CD14-positive monocyte (primary cell): ENCODE measurements at regions not wholly inside any gene's neighbourhood (a gene's known extent, or its start where the extent isn't known, plus 50 kb on each side); places are given as distances from the start of the nearest gene placed in this dataset.

Source experiments
- DNase-seq, 3 donors: peaks; one replicate each; pipeline ENCODE4 v3.0.0-alpha.2; 2011 to 2022
- H2AFZ ChIP-seq: 2 replicates; pipeline ENCODE4 v1.6.0; 2012; ENCODE audit warnings: mild to moderate bottlenecking, low read depth, low read length, inconsistent platforms; ENCODE audit not compliant: insufficient read depth, poor library complexity, severe bottlenecking
- H3K27ac ChIP-seq, 2 donors: 1 replicate in 1 of 2; 2 replicates in 1 of 2; pipeline ENCODE4 v1.5.1; 2012 to 2013; ENCODE audit warnings: low read length in 2 of 2, control low read depth in 1 of 2, inconsistent platforms in 1 of 2, low read depth in 1 of 2, mild to moderate bottlenecking in 1 of 2
- H3K27me3 ChIP-seq, 2 donors: one replicate each; pipeline versions ENCODE4 v1.6.0 to v1.6.1; 2011 to 2013; ENCODE audit warnings: low read length in 2 of 2; ENCODE audit not compliant: control insufficient read depth in 2 of 2, insufficient read depth in 2 of 2
- H3K36me3 ChIP-seq, 2 donors: replicated peaks in 1 of 2; 1 replicate in 1 of 2; 2 replicates in 1 of 2; pipeline versions ENCODE4 v1.5.1 to v1.6.1; 2012 to 2013; ENCODE audit warnings: low read length in 2 of 2, control low read depth in 1 of 2, inconsistent platforms in 1 of 2, mild to moderate bottlenecking in 1 of 2; ENCODE audit not compliant: insufficient read depth in 2 of 2, control insufficient read depth in 1 of 2
- H3K4me1 ChIP-seq, 2 donors: 1 replicate in 1 of 2; 2 replicates in 1 of 2; pipeline versions ENCODE4 v1.5.1 to v1.6.1; 2012 to 2013; ENCODE audit warnings: low read length in 2 of 2, control low read depth in 1 of 2, inconsistent platforms in 1 of 2, mild to moderate bottlenecking in 1 of 2, moderate library complexity in 1 of 2; ENCODE audit not compliant: insufficient read depth in 2 of 2, control insufficient read depth in 1 of 2
- H3K4me2 ChIP-seq: replicated peaks from 2 replicates; pipeline ENCODE3; 2012; ENCODE audit warnings: low read length, moderate library complexity, mild to moderate bottlenecking; ENCODE audit not compliant: poor library complexity, severe bottlenecking; ENCODE audit errors: extremely low read depth
- H3K4me3 ChIP-seq, 3 experiments: fragments of 200-600 bp in 1 of 3; sonication (generic) in 1 of 3; replicated peaks in 1 of 3; 1 replicate in 2 of 3; 2 replicates in 1 of 3; pipeline ENCODE4 v1.5.1; 2011 to 2013; ENCODE audit warnings: low read length in 3 of 3, mild to moderate bottlenecking in 3 of 3, control low read depth in 2 of 3, low read depth in 2 of 3, inconsistent platforms in 1 of 3, moderate library complexity in 1 of 3
- H3K79me2 ChIP-seq: 2 replicates; pipeline ENCODE4 v1.6.0; 2012; ENCODE audit warnings: mild to moderate bottlenecking, control low read depth, inconsistent platforms, low read length, moderate library complexity; ENCODE audit not compliant: insufficient read depth
- H3K9ac ChIP-seq: 2 replicates; pipeline ENCODE4 v1.6.0; 2017; ENCODE audit warnings: low read length, mild to moderate bottlenecking; ENCODE audit not compliant: insufficient read depth, poor library complexity, severe bottlenecking
- H3K9me3 ChIP-seq, 2 donors: replicated peaks in 1 of 2; 1 replicate in 1 of 2; 2 replicates in 1 of 2; pipeline versions ENCODE4 v1.5.1 to v1.6.1; 2012 to 2013; ENCODE audit warnings: low read length in 2 of 2, control low read depth in 1 of 2; ENCODE audit not compliant: control insufficient read depth in 1 of 2, insufficient read depth in 1 of 2
- H4K20me1 ChIP-seq: 2 replicates; pipeline ENCODE4 v1.6.0; 2012; ENCODE audit warnings: mild to moderate bottlenecking, low read length, control low read depth, moderate library complexity; ENCODE audit not compliant: insufficient read depth
- H3K27ac Mint-ChIP-seq, 7 donors: one replicate each; pipeline ENCODE4 v1.8.0; 2020; ENCODE audit warnings: mild to moderate bottlenecking in 7 of 7, mixed read lengths in 7 of 7, moderate library complexity in 6 of 7, inconsistent platforms in 2 of 7
- H3K27me3 Mint-ChIP-seq, 3 donors: one replicate each; pipeline ENCODE4 v1.8.0; 2021 to 2022; ENCODE audit warnings: low read depth in 3 of 3, mild to moderate bottlenecking in 3 of 3, mixed read lengths in 3 of 3, moderate library complexity in 3 of 3, inconsistent platforms in 1 of 3
- H3K36me3 Mint-ChIP-seq, 2 donors: one replicate each; pipeline ENCODE4 v1.8.0; 2020; ENCODE audit warnings: mixed read lengths in 2 of 2, inconsistent platforms in 1 of 2, mild to moderate bottlenecking in 1 of 2
- H3K4me1 Mint-ChIP-seq: one replicate; pipeline ENCODE4 v1.8.0; 2020; ENCODE audit warnings: mild to moderate bottlenecking, mixed read lengths
- H3K4me3 Mint-ChIP-seq, 2 donors: one replicate each; pipeline ENCODE4 v1.8.0; 2020; ENCODE audit warnings: mild to moderate bottlenecking in 2 of 2, mixed read lengths in 2 of 2, moderate library complexity in 1 of 2
- H3K9me3 Mint-ChIP-seq, 7 donors: one replicate each; pipeline ENCODE4 v1.8.0; 2020 to 2022; ENCODE audit warnings: mixed read lengths in 7 of 7, mild to moderate bottlenecking in 6 of 7, moderate library complexity in 6 of 7, inconsistent platforms in 2 of 7
- WGBS: methylation state at CpG from one replicate; pipeline ENCODE4 v1.1.5; 2013; ENCODE audit warnings: missing lambda C conversion rate; ENCODE audit not compliant: insufficient coverage; 5-methylcytosine and 5-hydroxymethylcytosine counted together
- intact Hi-C, 2 donors: fragments of 100-400 bp; cut with micrococcal nuclease; formaldehyde crosslinking; loops; one replicate each; pipeline versions ENCODE4 v1.15.0 to v1.15.1; 2023
- TF ChIP-seq, protein P1 (sequence below): fragments of 200-600 bp; IDR thresholded peaks from one replicate; pipeline ENCODE4 v1.8.0; 2022; ENCODE audit warnings: antibody characterized with exemption, mild to moderate bottlenecking

DNA sequence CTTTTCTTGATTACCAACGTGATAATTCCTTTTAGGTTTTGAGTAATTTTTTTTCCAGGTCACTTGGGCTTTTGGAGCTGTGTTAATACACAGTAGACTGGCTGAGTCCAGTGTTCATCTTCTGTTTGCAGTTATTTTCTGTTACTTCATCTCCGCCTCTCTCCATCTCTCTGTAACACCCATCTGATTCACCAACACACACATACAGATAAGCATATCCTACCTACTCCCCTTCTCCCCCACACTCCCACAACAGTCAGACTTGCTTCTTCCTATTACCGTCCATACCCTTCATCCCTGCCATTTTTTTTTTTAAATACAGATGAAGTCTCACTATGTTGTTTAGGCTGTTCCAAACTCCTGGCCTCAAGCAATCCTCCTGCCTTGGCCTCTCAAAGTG lies 72.7 kb upstream of the MANSC4 start:
- no peak for DNase-seq
- no peaks in the 10 kb centered on the region for H4K20me1 ChIP-seq
- TF ChIP-seq, protein P1, sequence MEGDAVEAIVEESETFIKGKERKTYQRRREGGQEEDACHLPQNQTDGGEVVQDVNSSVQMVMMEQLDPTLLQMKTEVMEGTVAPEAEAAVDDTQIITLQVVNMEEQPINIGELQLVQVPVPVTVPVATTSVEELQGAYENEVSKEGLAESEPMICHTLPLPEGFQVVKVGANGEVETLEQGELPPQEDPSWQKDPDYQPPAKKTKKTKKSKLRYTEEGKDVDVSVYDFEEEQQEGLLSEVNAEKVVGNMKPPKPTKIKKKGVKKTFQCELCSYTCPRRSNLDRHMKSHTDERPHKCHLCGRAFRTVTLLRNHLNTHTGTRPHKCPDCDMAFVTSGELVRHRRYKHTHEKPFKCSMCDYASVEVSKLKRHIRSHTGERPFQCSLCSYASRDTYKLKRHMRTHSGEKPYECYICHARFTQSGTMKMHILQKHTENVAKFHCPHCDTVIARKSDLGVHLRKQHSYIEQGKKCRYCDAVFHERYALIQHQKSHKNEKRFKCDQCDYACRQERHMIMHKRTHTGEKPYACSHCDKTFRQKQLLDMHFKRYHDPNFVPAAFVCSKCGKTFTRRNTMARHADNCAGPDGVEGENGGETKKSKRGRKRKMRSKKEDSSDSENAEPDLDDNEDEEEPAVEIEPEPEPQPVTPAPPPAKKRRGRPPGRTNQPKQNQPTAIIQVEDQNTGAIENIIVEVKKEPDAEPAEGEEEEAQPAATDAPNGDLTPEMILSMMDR = no peak
- H3K4me2 ChIP-seq = no peak overlapping the region
- peaks cover 2 to 4% (median 3%) of the 10 kb centered on the region in 3 donors for H3K27me3 Mint-ChIP-seq
- WGBS = 100% methylated on average over 1 of the region's 3 CpGs
- H2AFZ ChIP-seq = no peak overlapping the region
- no peak overlapping the region for H3K27ac ChIP-seq
- no peaks in the 10 kb centered on the region for H3K79me2 ChIP-seq
- H3K4me1 ChIP-seq = no peaks in the 10 kb centered on the region
- H3K36me3 ChIP-seq = no peaks in the 10 kb centered on the region
- H3K27ac Mint-ChIP-seq = no peak overlapping the region
- no peaks in the 10 kb centered on the region for H3K36me3 Mint-ChIP-seq
- intact Hi-C loops = no loop called here
- peaks cover 0 to 19% (median 7%) of the 10 kb centered on the region in 7 donors for H3K9me3 Mint-ChIP-seq
- no peak overlapping the region for H3K4me3 Mint-ChIP-seq
- H3K4me1 Mint-ChIP-seq = no peaks in the 10 kb centered on the region
- H3K4me3 ChIP-seq = no peak overlapping the region
- no peaks in the 10 kb centered on the region for H3K27me3 ChIP-seq
- H3K9me3 ChIP-seq = no peaks in the 10 kb centered on the region
- no peak overlapping the region for H3K9ac ChIP-seq
